ENCODE measurements at regions not wholly inside any gene's neighbourhood (a gene's known extent, or its start where the extent isn't known, plus 50 kb on each side); places are given as distances from the start of the nearest gene placed in this dataset.
A peak's percentile ranks its signal among the peaks of the same experiment; 100 is the strongest.
"Not testable (repeated sequence)": the region's sequence is repeated elsewhere in the genome, so short reads cannot be mapped to it uniquely, and the experiment has no call there.

GRCh38 chr5:11392-11791 is 80.6 kb upstream of the PLEKHG4B start:
- DNase-seq (ENCODE audit: low spot score), result not testable (repeated sequence)

GRCh38 chr5:11898-12297 is 80.1 kb upstream of the PLEKHG4B start:
- peak; percentile 69 for DNase-seq (ENCODE audit: low spot score)

- DNase-seq (ENCODE audit: low spot score), result no peak
These were observed 78.7 kb upstream of the PLEKHG4B start for GRCh38 chr5:13234-13633.

GRCh38 chr5:14676-15075 is 77.3 kb upstream of the PLEKHG4B start:
- DNase-seq (ENCODE audit: low spot score), result peak; percentile 20

- DNase-seq (ENCODE audit: low spot score), result not testable (repeated sequence)
These were observed 71.7 kb upstream of the PLEKHG4B start for GRCh38 chr5:20276-20675.

- DNase-seq (ENCODE audit: low spot score), result peak; percentile 84
These were observed 70.2 kb upstream of the PLEKHG4B start for GRCh38 chr5:21654-22233.

- DNase-seq (ENCODE audit: low spot score), result not testable (repeated sequence)
These were observed 68.1 kb upstream of the PLEKHG4B start for GRCh38 chr5:23907-24306.

GRCh38 chr5:25067-25466 is 66.9 kb upstream of the PLEKHG4B start:
- not testable (repeated sequence) for DNase-seq (ENCODE audit: low spot score)

GRCh38 chr5:30131-30530 is 61.8 kb upstream of the PLEKHG4B start:
- DNase-seq (ENCODE audit: low spot score), result no peak

GRCh38 chr5:30556-30955 is 61.4 kb upstream of the PLEKHG4B start:
- not testable (repeated sequence) for DNase-seq (ENCODE audit: low spot score)

- no peak for DNase-seq (ENCODE audit: low spot score)
These were observed 59.8 kb upstream of the PLEKHG4B start for GRCh38 chr5:32165-32564.

GRCh38 chr5:35521-35920 is 56.4 kb upstream of the PLEKHG4B start:
- DNase-seq (ENCODE audit: low spot score), result not testable (repeated sequence)

- not testable (repeated sequence) for DNase-seq (ENCODE audit: low spot score)
These were observed 54.8 kb upstream of the PLEKHG4B start for GRCh38 chr5:37207-37606.

- DNase-seq (ENCODE audit: low spot score), result no peak
These were observed 51.9 kb upstream of the PLEKHG4B start for GRCh38 chr5:39979-40583.

Measured in SW480 (cell line).